ENCODE measurements at regions not wholly inside any gene's neighbourhood (a gene's known extent, or its start where the extent isn't known, plus 50 kb on each side); places are given as distances from the start of the nearest gene placed in this dataset.

- TF ChIP-seq CTCF (IDR thresholded peaks at IDR 0.05; ENCODE audit: poor library complexity), result no peak
- no peak for TF ChIP-seq EZH2phosphoT487 (IDR thresholded peaks at IDR 0.05; ENCODE audit: low read depth, severe bottlenecking, unreplicated experiment)
Observed at GRCh38 chr12:72753571-72753970, 481.4 kb downstream of the TRHDE start.

All from hepatocyte (in vitro differentiated cells).